ENCODE measurements at regions not wholly inside any gene's neighbourhood (a gene's known extent, or its start where the extent isn't known, plus 50 kb on each side); places are given as distances from the start of the nearest gene placed in this dataset.

GRCh38 chr22:22800716-22801115, 86.9 kb upstream of the IGLL5 start:
- TF ChIP-seq POLR2A (IDR thresholded peaks at IDR 0.05): no peak
- no peak for TF ChIP-seq CTCF (IDR thresholded peaks at IDR 0.05)

All from adrenal gland (tissue), 5 donors.